Naive thymus-derived CD4-positive, alpha-beta T cell (primary cell): ENCODE measurements at regions not wholly inside any gene's neighbourhood (a gene's known extent, or its start where the extent isn't known, plus 50 kb on each side); places are given as distances from the start of the nearest gene placed in this dataset.

Source experiments
- ATAC-seq: fragments of 150-1000 bp; cut with Tn5 transposase; 2 replicates; pipeline ENCODE4 v1.10.0; 2021; ENCODE audit warnings: mild to moderate bottlenecking, moderate library complexity
- CTCF ChIA-PET: fragments of 350-600 bp; sonication (Branson Sonifier 250); formaldehyde crosslinking; loops from one replicate; lab custom pipeline; 2021; ENCODE audit warnings: antibody characterized with exemption; lab: Charles Lee
- POLR2A ChIA-PET: fragments of 350-600 bp; sonication (Branson Sonifier 250); formaldehyde crosslinking; loops from one replicate; lab custom pipeline; 2021; ENCODE audit warnings: antibody characterized with exemption, inconsistent platforms; lab: Charles Lee
- DNase-seq, 9 donors: peaks; one replicate each; pipeline versions ENCODE4 v3.0.0 to v3.0.0-alpha.2; 2020 to 2022; ENCODE audit warnings: mixed read lengths in 1 of 9
- H3K27ac ChIP-seq: one replicate; pipeline ENCODE4 v1.7.0; 2013; ENCODE audit warnings: mild to moderate bottlenecking, low read depth, low read length, moderate library complexity
- H3K27me3 ChIP-seq, 2 donors: one replicate each; pipeline ENCODE4 v1.7.0; 2013; ENCODE audit warnings: low read length in 2 of 2, mild to moderate bottlenecking in 2 of 2, moderate library complexity in 2 of 2; ENCODE audit not compliant: control insufficient read depth in 2 of 2, insufficient read depth in 2 of 2
- H3K36me3 ChIP-seq, 3 experiments: 1 replicate in 2 of 3; 2 replicates in 1 of 3; pipeline ENCODE4 v1.7.0; 2013; ENCODE audit warnings: low read length in 3 of 3, mild to moderate bottlenecking in 3 of 3, moderate library complexity in 1 of 3; ENCODE audit not compliant: insufficient read depth in 3 of 3, control insufficient read depth in 2 of 3
- H3K4me1 ChIP-seq, 2 donors: one replicate each; pipeline ENCODE4 v1.7.0; 2013; ENCODE audit warnings: low read length in 2 of 2, mild to moderate bottlenecking in 2 of 2, moderate library complexity in 1 of 2; ENCODE audit not compliant: control insufficient read depth in 2 of 2, insufficient read depth in 2 of 2
- H3K4me3 ChIP-seq: 2 replicates; pipeline ENCODE4 v1.7.0; 2013; ENCODE audit warnings: mild to moderate bottlenecking, low read length
- H3K9me3 ChIP-seq, 3 experiments: 1 replicate in 2 of 3; 2 replicates in 1 of 3; pipeline ENCODE4 v1.7.0; 2013; ENCODE audit warnings: low read length in 3 of 3; ENCODE audit not compliant: control insufficient read depth in 2 of 3
- H3K27ac Mint-ChIP-seq, 9 donors: one replicate each; pipeline ENCODE4 v1.8.0; 2020 to 2022; ENCODE audit warnings: mixed read lengths in 9 of 9, mild to moderate bottlenecking in 8 of 9, moderate library complexity in 5 of 9, inconsistent platforms in 2 of 9
- H3K27me3 Mint-ChIP-seq, 5 donors: one replicate each; pipeline ENCODE4 v1.8.0; 2021 to 2022; ENCODE audit warnings: mixed read lengths in 5 of 5, mild to moderate bottlenecking in 1 of 5
- H3K36me3 Mint-ChIP-seq, 5 donors: one replicate each; pipeline ENCODE4 v1.8.0; 2020 to 2022; ENCODE audit warnings: mixed read lengths in 5 of 5, mild to moderate bottlenecking in 3 of 5, inconsistent platforms in 1 of 5
- H3K4me1 Mint-ChIP-seq, 7 donors: one replicate each; pipeline ENCODE4 v1.8.0; 2020 to 2022; ENCODE audit warnings: mixed read lengths in 7 of 7, mild to moderate bottlenecking in 3 of 7, inconsistent platforms in 1 of 7
- H3K4me3 Mint-ChIP-seq, 10 donors: one replicate each; pipeline ENCODE4 v1.8.0; 2020 to 2022; ENCODE audit warnings: mild to moderate bottlenecking in 10 of 10, mixed read lengths in 10 of 10, moderate library complexity in 6 of 10, inconsistent platforms in 2 of 10
- H3K9me3 Mint-ChIP-seq, 11 donors: one replicate each; pipeline ENCODE4 v1.8.0; 2020 to 2022; ENCODE audit warnings: mixed read lengths in 11 of 11, mild to moderate bottlenecking in 4 of 11, inconsistent platforms in 1 of 11, moderate library complexity in 1 of 11
- intact Hi-C, 2 donors: fragments of 100-400 bp; cut with micrococcal nuclease; formaldehyde crosslinking; loops; one replicate each; pipeline ENCODE4 v1.15.1; 2023

GRCh38 chr3:139870000-139870675 is 64.8 kb upstream of the CLSTN2 start:
- CTCF ChIA-PET = no interaction called here
- Histone ChIP-seq H3K9me3 (no peaks in the 10 kb centered on the region), H3K36me3 (no peaks in the 10 kb centered on the region), H3K4me1 (no peaks in the 10 kb centered on the region), H3K27ac (no peak overlapping the region), H3K4me3 (no peak overlapping the region), H3K27me3 (no peaks in the 10 kb centered on the region)
- Mint-ChIP-seq H3K4me3 (no peak overlapping the region), H3K36me3 (no peaks in the 10 kb centered on the region), H3K27ac (peak overlapping the region in 2 of 9 donors; percentile 38 to 60), H3K27me3 (peaks cover 0 to 42% (median 6%) of the 10 kb centered on the region in 5 donors), H3K9me3 (peaks cover 0 to 11% (median 2%) of the 10 kb centered on the region in 11 donors), H3K4me1 (no peaks in the 10 kb centered on the region)
- DNase-seq (no peak), ATAC-seq (no peak)
- intact Hi-C loops = no loop called here
- POLR2A ChIA-PET = no interaction called here

- no peak overlapping the region for H3K4me3 Mint-ChIP-seq
- Histone ChIP-seq H3K36me3 (no peaks in the 10 kb centered on the region), H3K9me3 (no peaks in the 10 kb centered on the region), H3K27me3 (no peaks in the 10 kb centered on the region), H3K4me3 (no peak overlapping the region), H3K27ac (no peak overlapping the region), H3K4me1 (no peaks in the 10 kb centered on the region)
- no peak overlapping the region for H3K27ac Mint-ChIP-seq
- intact Hi-C loops = no loop called here
- ChIA-PET POLR2A (no interaction called here), CTCF (no interaction called here)
- no peak for ATAC-seq
- no peak for DNase-seq
- no peaks in the 10 kb centered on the region for H3K4me1 Mint-ChIP-seq
- no peaks in the 10 kb centered on the region for H3K36me3 Mint-ChIP-seq
- H3K27me3 Mint-ChIP-seq = peaks cover 0 to 47% (median 10%) of the 10 kb centered on the region in 5 donors
- H3K9me3 Mint-ChIP-seq = peaks cover 0 to 10% (median 2%) of the 10 kb centered on the region in 11 donors
Observed at GRCh38 chr3:139868773-139869172, 66.2 kb upstream of the CLSTN2 start.

GRCh38 chr3:139848660-139849059 is 86.3 kb upstream of the CLSTN2 start:
- H3K4me1 ChIP-seq = no peaks in the 10 kb centered on the region
- Mint-ChIP-seq H3K9me3 (peaks cover 2 to 33% (median 15%) of the 10 kb centered on the region in 11 donors), H3K27me3 (peaks cover 0 to 6% (median 0%) of the 10 kb centered on the region in 5 donors), H3K4me3 (no peak overlapping the region), H3K4me1 (no peaks in the 10 kb centered on the region), H3K27ac (no peak overlapping the region), H3K36me3 (no peaks in the 10 kb centered on the region)
- H3K36me3 ChIP-seq = no peaks in the 10 kb centered on the region
- intact Hi-C loops = no loop called here
- POLR2A ChIA-PET = no interaction called here
- DNase-seq (no peak), ATAC-seq (no peak)
- H3K9me3 ChIP-seq = no peaks in the 10 kb centered on the region
- H3K27me3 ChIP-seq = no peaks in the 10 kb centered on the region
- CTCF ChIA-PET = no interaction called here
- no peak overlapping the region for H3K27ac ChIP-seq
- H3K4me3 ChIP-seq = no peak overlapping the region

GRCh38 chr3:139846729-139847128 is 88.3 kb upstream of the CLSTN2 start:
- no peak overlapping the region for H3K27ac Mint-ChIP-seq
- intact Hi-C loops = no loop called here
- Histone ChIP-seq H3K9me3 (no peaks in the 10 kb centered on the region), H3K36me3 (no peaks in the 10 kb centered on the region), H3K27ac (no peak overlapping the region), H3K27me3 (no peaks in the 10 kb centered on the region), H3K4me1 (no peaks in the 10 kb centered on the region), H3K4me3 (no peak overlapping the region)
- ATAC-seq = no peak
- no peaks in the 10 kb centered on the region for H3K36me3 Mint-ChIP-seq
- no peak for DNase-seq
- peaks cover 0 to 6% (median 0%) of the 10 kb centered on the region in 5 donors for H3K27me3 Mint-ChIP-seq
- no peaks in the 10 kb centered on the region for H3K4me1 Mint-ChIP-seq
- no peak overlapping the region for H3K4me3 Mint-ChIP-seq
- ChIA-PET CTCF (no interaction called here), POLR2A (no interaction called here)
- H3K9me3 Mint-ChIP-seq = peaks cover 0 to 22% (median 3%) of the 10 kb centered on the region in 11 donors

- Mint-ChIP-seq H3K27ac (no peak overlapping the region), H3K9me3 (peaks cover 0 to 9% (median 2%) of the 10 kb centered on the region in 11 donors), H3K4me1 (no peaks in the 10 kb centered on the region), H3K4me3 (no peak overlapping the region), H3K36me3 (no peaks in the 10 kb centered on the region), H3K27me3 (peaks cover 0 to 9% (median 0%) of the 10 kb centered on the region in 5 donors)
- POLR2A ChIA-PET = no interaction called here
- Histone ChIP-seq H3K27me3 (no peaks in the 10 kb centered on the region), H3K27ac (no peak overlapping the region), H3K9me3 (no peaks in the 10 kb centered on the region), H3K4me1 (no peaks in the 10 kb centered on the region), H3K36me3 (no peaks in the 10 kb centered on the region), H3K4me3 (no peak overlapping the region)
- intact Hi-C loops = no loop called here
- no peak for ATAC-seq
- CTCF ChIA-PET = no interaction called here
- DNase-seq = no peak
Observed at GRCh38 chr3:139839659-139840058, 95.3 kb upstream of the CLSTN2 start.

- POLR2A ChIA-PET = no interaction called here
- CTCF ChIA-PET = no interaction called here
- peaks cover 0 to 7% (median 0%) of the 10 kb centered on the region in 11 donors for H3K9me3 Mint-ChIP-seq
Observed at GRCh38 chr3:139839014-139839413, 96.0 kb upstream of the CLSTN2 start.

GRCh38 chr3:139838269-139838957 is 96.6 kb upstream of the CLSTN2 start:
- ATAC-seq = no peak
- H3K36me3 Mint-ChIP-seq = no peaks in the 10 kb centered on the region
- no peak overlapping the region for H3K4me3 Mint-ChIP-seq
- H3K4me1 Mint-ChIP-seq = no peaks in the 10 kb centered on the region
- ChIA-PET POLR2A (no interaction called here), CTCF (no interaction called here)
- Histone ChIP-seq H3K27me3 (no peaks in the 10 kb centered on the region), H3K36me3 (no peaks in the 10 kb centered on the region), H3K9me3 (no peaks in the 10 kb centered on the region), H3K4me3 (no peak overlapping the region), H3K27ac (no peak overlapping the region), H3K4me1 (no peaks in the 10 kb centered on the region)
- peaks cover 0 to 5% (median 0%) of the 10 kb centered on the region in 11 donors for H3K9me3 Mint-ChIP-seq
- peaks cover 0 to 9% (median 0%) of the 10 kb centered on the region in 5 donors for H3K27me3 Mint-ChIP-seq
- no peak overlapping the region for H3K27ac Mint-ChIP-seq
- intact Hi-C loops = no loop called here
- no peak for DNase-seq

More at GRCh38 chr3:139839014-139839413, 96.0 kb upstream of the CLSTN2 start:
- intact Hi-C loops = no loop called here
- no peak overlapping the region for H3K27ac Mint-ChIP-seq
- no peak overlapping the region for H3K4me3 Mint-ChIP-seq
- Histone ChIP-seq H3K27me3 (no peaks in the 10 kb centered on the region), H3K36me3 (no peaks in the 10 kb centered on the region), H3K9me3 (no peaks in the 10 kb centered on the region), H3K27ac (no peak overlapping the region), H3K4me1 (no peaks in the 10 kb centered on the region), H3K4me3 (no peak overlapping the region)
- peaks cover 0 to 9% (median 0%) of the 10 kb centered on the region in 5 donors for H3K27me3 Mint-ChIP-seq
- no peaks in the 10 kb centered on the region for H3K36me3 Mint-ChIP-seq
- DNase-seq (no peak), ATAC-seq (no peak)
- no peaks in the 10 kb centered on the region for H3K4me1 Mint-ChIP-seq
